ENCODE measurements at regions not wholly inside any gene's neighbourhood (a gene's known extent, or its start where the extent isn't known, plus 50 kb on each side); places are given as distances from the start of the nearest gene placed in this dataset.
"Not testable (repeated sequence)": the region's sequence is repeated elsewhere in the genome, so short reads cannot be mapped to it uniquely, and the experiment has no call there.

GRCh38 chr13:69234171-69234570 lies 873.5 kb upstream of the ATXN8OS start:
- no peak for DNase-seq

- DNase-seq = no peak
These were observed 881.2 kb upstream of the ATXN8OS start for GRCh38 chr13:69226427-69226826.

GRCh38 chr13:69221633-69222498 lies 885.8 kb upstream of the ATXN8OS start:
- not testable (repeated sequence) for DNase-seq

GRCh38 chr13:69213396-69213795 lies 894.2 kb upstream of the ATXN8OS start:
- DNase-seq = no peak

DNA sequence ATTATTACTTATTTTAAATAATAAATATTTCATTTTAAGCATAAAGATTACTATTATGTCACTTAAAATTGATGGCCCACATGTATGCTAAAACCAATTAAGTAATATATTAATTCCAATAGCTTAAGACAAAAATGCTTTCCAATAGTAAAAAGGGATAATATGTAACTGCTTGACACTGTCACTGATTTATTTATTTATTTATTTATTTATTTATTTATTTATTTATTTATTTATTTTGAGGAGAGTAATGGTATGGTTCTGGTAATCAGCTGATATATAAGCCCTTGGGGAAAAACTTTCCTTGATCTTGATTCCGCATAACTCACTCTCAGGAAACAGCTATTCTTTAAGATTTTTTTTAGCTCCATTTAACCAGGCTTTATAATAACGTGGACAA lies 903.0 kb upstream of the ATXN8OS start:
- DNase-seq = no peak

GRCh38 chr13:69202996-69203395 lies 904.6 kb upstream of the ATXN8OS start:
- DNase-seq = no peak

DNA sequence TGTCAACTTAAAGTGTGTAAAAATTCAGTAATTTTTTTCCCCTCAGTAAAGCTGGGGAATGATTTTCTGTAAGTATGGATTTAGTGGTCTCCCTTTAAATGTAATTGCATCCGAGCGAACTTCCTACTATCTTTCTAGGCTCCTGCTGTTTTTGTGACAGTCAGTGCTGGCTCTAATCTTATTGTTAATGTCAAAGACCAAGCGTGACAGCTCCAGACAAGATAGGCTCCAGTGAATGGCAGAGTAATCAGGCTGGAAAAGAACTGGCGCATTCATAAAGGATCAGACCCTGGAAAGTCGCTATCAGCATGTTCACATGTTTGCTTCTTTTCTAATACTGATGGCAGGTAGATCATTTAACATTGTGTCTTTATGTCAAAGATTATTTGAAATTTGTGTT lies 908.0 kb upstream of the ATXN8OS start:
- DNase-seq = no peak

DNA sequence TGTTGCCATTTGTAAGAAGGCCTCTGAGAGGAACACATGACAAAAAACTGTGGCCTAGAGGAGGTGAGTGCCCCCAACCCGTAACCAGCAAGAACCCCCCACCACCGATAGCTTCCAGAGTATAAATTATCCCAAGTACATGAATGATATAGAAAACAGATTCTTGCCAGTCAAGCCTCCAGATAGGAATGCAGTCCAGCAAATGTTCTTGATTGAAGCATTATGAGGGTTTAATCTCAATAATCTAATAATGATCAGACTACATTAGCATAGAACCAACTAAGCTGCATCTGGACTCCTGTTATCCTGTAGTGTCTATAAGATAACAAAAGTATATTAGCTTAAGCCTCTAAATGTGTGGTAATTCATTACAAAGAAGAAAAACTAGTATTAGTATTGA lies 908.9 kb upstream of the ATXN8OS start:
- DNase-seq = no peak

GRCh38 chr13:69194130-69194529 lies 913.5 kb upstream of the ATXN8OS start:
- DNase-seq = no peak

DNA sequence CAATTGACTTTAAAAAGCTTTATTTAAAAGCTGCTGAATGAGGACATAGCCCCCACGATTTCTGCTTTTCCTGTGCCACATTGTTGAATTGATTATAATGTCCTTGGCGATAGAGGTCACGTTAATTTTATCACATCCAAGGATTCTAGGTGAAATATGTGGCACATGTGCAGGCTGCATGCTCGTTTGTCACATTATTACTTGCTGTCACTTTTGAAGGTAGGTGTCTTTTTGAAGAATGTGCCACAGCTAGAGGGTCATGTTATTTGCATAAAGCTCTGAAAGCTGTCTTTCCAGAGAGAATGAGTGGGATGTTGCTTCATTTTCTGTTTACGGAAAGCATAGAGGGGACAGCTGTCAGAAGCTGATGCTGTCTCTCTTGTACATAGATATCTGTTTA lies 927.6 kb upstream of the ATXN8OS start:
- DNase-seq = no peak

GRCh38 chr13:69178000-69178399 lies 929.6 kb upstream of the ATXN8OS start:
- no peak for DNase-seq

GRCh38 chr13:69168436-69168835 lies 939.2 kb upstream of the ATXN8OS start:
- no peak for DNase-seq

GRCh38 chr13:69155136-69155535 lies 952.5 kb upstream of the ATXN8OS start:
- no peak for DNase-seq

GRCh38 chr13:69142101-69142500 lies 965.5 kb upstream of the ATXN8OS start:
- no peak for DNase-seq

- no peak for DNase-seq
These were observed 982.6 kb upstream of the ATXN8OS start for GRCh38 chr13:69124996-69125395.

DNA sequence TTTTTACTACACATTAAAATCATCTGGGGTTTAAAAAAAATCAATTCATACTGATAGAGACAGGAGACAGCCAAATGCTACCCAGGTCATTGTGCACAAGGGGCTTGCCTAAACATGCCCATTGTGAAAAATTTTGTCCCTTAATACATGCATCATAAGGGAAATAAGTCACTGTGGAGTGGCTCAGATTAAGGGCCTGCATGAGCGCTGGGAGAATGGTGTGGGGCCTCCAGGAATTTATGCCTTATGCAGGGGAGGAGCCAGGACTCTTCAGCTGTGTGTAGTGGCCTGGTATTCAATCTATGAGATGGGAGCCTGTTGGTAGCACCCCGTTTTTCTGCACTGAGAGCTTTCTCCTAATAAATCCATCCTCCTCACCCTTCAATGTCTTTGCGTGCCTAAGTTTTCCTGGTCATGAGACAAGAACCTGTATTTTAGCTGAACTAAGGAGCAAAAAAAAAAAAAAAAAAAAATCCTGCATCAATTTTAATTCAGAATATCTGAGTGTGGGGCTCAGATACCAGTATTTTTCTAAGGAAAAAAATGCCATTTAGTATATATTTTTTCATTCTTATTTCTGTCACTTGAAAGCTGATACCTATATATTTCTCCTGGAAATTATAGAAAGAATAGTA lies 997.6 kb upstream of the ATXN8OS start:
- no peak for DNase-seq

- no peak for DNase-seq
These were observed 999.1 kb upstream of the ATXN8OS start for GRCh38 chr13:69108486-69108885.

- no peak for DNase-seq
These were observed 1000.2 kb upstream of the ATXN8OS start for GRCh38 chr13:69107436-69107835.

GRCh38 chr13:69101841-69102240 lies 1005.8 kb upstream of the ATXN8OS start:
- no peak for DNase-seq

GRCh38 chr13:69094485-69094884 lies 1013.1 kb upstream of the ATXN8OS start:
- DNase-seq = no peak

GRCh38 chr13:69092615-69093322 lies 1014.9 kb upstream of the ATXN8OS start:
- no peak for DNase-seq

GRCh38 chr13:69077267-69077666 lies 1030.4 kb upstream of the ATXN8OS start:
- DNase-seq = no peak

DNA sequence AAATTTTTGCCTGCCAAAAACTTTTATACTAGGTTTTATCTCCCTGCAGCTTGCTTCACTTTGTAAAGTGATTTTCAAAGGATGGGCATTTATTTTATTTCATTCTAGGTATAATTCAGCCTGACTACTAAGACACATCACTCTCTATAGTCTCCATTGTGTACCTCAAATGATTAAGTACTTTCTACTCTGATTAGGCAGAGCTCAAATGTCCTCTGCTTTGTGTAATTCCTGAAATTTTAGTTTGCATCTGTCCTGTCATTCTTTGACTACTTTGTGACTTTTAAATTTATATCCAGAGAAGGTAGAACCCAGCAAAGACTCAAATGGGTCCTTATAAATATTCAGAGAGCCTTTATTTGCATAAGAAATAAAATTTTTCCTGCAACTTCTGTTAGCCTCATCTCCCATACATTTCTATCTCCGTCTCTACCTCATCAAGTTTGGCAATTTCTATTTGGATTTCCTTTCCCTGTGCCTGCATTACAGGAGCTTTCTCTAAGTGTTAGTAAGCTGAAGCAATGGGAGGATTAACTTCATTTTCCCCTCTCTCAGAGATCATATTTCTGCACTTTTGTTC lies 1038.0 kb upstream of the ATXN8OS start:
- DNase-seq = no peak

DNA sequence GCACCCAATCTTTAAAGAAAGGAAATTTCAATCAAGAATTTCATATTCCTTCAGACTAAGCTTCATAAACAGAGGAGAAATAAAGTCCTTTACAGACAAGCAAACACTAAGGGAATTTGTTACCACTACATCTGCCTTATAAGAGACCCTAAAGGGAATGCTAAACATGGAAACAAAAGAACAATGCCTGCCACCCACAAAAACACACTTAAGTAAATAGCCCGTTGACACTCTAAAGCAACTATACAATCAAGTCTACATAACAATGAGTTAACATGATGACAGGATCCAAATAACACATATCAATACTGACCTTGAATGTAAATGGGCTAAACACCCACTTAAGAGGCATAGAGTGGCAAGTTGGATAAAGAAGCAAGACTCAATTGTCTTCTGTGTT lies 1056.9 kb upstream of the ATXN8OS start:
- DNase-seq = no peak

Data from NCI-H1105 (cell line).